Vagina (tissue), 2 donors: ENCODE measurements at regions not wholly inside any gene's neighbourhood (a gene's known extent, or its start where the extent isn't known, plus 50 kb on each side); places are given as distances from the start of the nearest gene placed in this dataset.

Experiments
- CTCF ChIP-seq, 3 experiments: fragments of 450-650 bp in 2 of 3; fragments of 200-600 bp in 1 of 3; sonication (generic) in 1 of 3; IDR thresholded peaks; one replicate each; pipeline ENCODE4 v1.5.1; 2017 to 2019; ENCODE audit warnings: antibody characterized with exemption in 3 of 3, mild to moderate bottlenecking in 2 of 3, moderate library complexity in 2 of 3
- POLR2A ChIP-seq, 2 donors: fragments of 450-650 bp; IDR thresholded peaks; one replicate each; pipeline ENCODE4 v1.6.1; 2017; ENCODE audit warnings: antibody characterized with exemption in 2 of 2, mild to moderate bottlenecking in 2 of 2, moderate library complexity in 2 of 2

- no peak for TF ChIP-seq CTCF (IDR thresholded peaks at IDR 0.05)
- no peak for TF ChIP-seq POLR2A (IDR thresholded peaks at IDR 0.05)
Observed at GRCh38 chr10:118110750-118111149, 64.0 kb upstream of the RAB11FIP2 start.
